GM19452 (cell line): ENCODE measurements at regions not wholly inside any gene's neighbourhood (a gene's known extent, or its start where the extent isn't known, plus 50 kb on each side); places are given as distances from the start of the nearest gene placed in this dataset.
"Not testable (repeated sequence)": the region's sequence is repeated elsewhere in the genome, so short reads cannot be mapped to it uniquely, and the experiment has no call there.

ENCODE experiments used
- ATAC-seq: cut with Tn5 transposase; IDR thresholded peaks from one replicate; pipeline ENCODE4 v1.9.1; 2021; ENCODE audit not compliant: unreplicated experiment

- ATAC-seq: no peak
Measured at GRCh38 chr15:36434177-36434576, 145.2 kb upstream of the CDIN1 start.

- ATAC-seq: no peak
Measured at GRCh38 chr15:36438499-36438898, 140.9 kb upstream of the CDIN1 start.

- no peak for ATAC-seq
Measured at GRCh38 chr15:36447373-36447772, 132.1 kb upstream of the CDIN1 start.

GRCh38 chr15:36448418-36448817 is 131.0 kb upstream of the CDIN1 start:
- ATAC-seq: no peak

GRCh38 chr15:36449084-36449661 is 130.3 kb upstream of the CDIN1 start:
- no peak for ATAC-seq

GRCh38 chr15:36449662-36450145 is 129.7 kb upstream of the CDIN1 start:
- no peak for ATAC-seq

- not testable (repeated sequence) for ATAC-seq
Measured at GRCh38 chr15:36454244-36454643, 125.2 kb upstream of the CDIN1 start.

GRCh38 chr15:36458411-36458810 is 121.0 kb upstream of the CDIN1 start:
- ATAC-seq: no peak

- no peak for ATAC-seq
Measured at GRCh38 chr15:36465304-36465703, 114.1 kb upstream of the CDIN1 start.

- ATAC-seq: no peak
Measured at GRCh38 chr15:36468746-36469145, 110.7 kb upstream of the CDIN1 start.

- ATAC-seq: no peak
Measured at GRCh38 chr15:36469311-36469966, 110.0 kb upstream of the CDIN1 start.

GRCh38 chr15:36472672-36473071 is 106.8 kb upstream of the CDIN1 start:
- ATAC-seq: no peak

- no peak for ATAC-seq
Measured at GRCh38 chr15:36478561-36478960, 100.9 kb upstream of the CDIN1 start.

GRCh38 chr15:36479200-36479896 is 100.1 kb upstream of the CDIN1 start:
- no peak for ATAC-seq

GRCh38 chr15:36481156-36481555 is 98.3 kb upstream of the CDIN1 start:
- ATAC-seq: no peak

- no peak for ATAC-seq
Measured at GRCh38 chr15:36483409-36483808, 96.0 kb upstream of the CDIN1 start.

- no peak for ATAC-seq
Measured at GRCh38 chr15:36484038-36484778, 95.2 kb upstream of the CDIN1 start.

- no peak for ATAC-seq
Measured at GRCh38 chr15:36491912-36492311, 87.5 kb upstream of the CDIN1 start.

- no peak for ATAC-seq
Measured at GRCh38 chr15:36495456-36495991, 83.9 kb upstream of the CDIN1 start.

- no peak for ATAC-seq
Measured at GRCh38 chr15:36497901-36498300, 81.5 kb upstream of the CDIN1 start.

GRCh38 chr15:36498401-36498800 is 81.0 kb upstream of the CDIN1 start:
- ATAC-seq: no peak
